Neural cell (in vitro differentiated cells): ENCODE measurements at regions not wholly inside any gene's neighbourhood (a gene's known extent, or its start where the extent isn't known, plus 50 kb on each side); places are given as distances from the start of the nearest gene placed in this dataset.

ENCODE experiments used
- CTCF ChIP-seq: fragments of 450-650 bp; IDR thresholded peaks from 2 replicates; pipeline ENCODE4 v1.5.1; 2014; ENCODE audit warnings: antibody characterized with exemption, mild to moderate bottlenecking, moderate library complexity; ENCODE audit not compliant: poor library complexity, severe bottlenecking
- EP300 ChIP-seq: fragments of 450-650 bp; conservative IDR thresholded peaks from 2 replicates; pipeline ENCODE4 v1.6.1; 2014; ENCODE audit warnings: antibody characterized with exemption, mild to moderate bottlenecking, moderate library complexity; ENCODE audit not compliant: poor library complexity, severe bottlenecking
- EZH2 ChIP-seq: fragments of 200-600, 300-800 bp; shearing (Covaris generic), sonication (generic); IDR thresholded peaks from 2 replicates; pipeline ENCODE4 v1.6.1; 2014; ENCODE audit warnings: antibody characterized with exemption, low read length, borderline replicate concordance, mild to moderate bottlenecking; ENCODE audit not compliant: insufficient read depth, poor library complexity, severe bottlenecking
- POLR2AphosphoS5 ChIP-seq: IDR thresholded peaks from 2 replicates; pipeline ENCODE4 v1.6.1; 2012
- TAF1 ChIP-seq: IDR thresholded peaks from 2 replicates; pipeline ENCODE4 v1.6.1; 2012; ENCODE audit warnings: low read depth

DNA sequence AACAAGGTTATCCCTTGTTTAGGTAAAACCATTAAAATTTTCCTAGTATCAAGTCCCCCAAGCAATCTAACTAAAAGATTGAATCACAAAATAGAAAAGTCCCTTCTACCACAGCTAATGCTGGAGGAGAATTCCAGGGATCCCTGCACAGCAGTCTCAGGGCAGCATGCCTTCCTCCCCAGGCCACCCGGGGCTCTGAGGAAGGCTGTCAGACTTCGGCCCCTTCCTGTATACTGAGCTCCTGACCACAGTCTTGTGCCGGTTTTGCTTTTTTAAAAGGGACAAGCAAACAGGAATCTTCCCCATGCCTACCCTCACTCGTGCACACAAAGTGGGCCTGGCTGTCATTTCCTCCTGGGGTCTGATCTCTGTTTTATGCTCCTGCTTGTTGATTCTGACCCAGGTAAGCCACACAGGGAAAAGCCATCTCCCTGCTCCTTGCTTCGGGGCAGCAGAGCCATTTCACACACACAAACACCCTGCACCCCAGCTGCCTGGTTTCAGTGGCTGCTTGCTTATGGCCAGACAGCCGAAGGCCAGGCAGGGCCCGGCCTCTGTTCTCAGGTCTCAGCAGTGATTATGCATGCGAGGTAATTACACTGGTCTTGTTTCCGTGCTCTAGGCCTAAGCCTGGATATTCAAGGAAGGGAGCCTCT, 211.9 kb downstream of the NXNL2 start:
- TF ChIP-seq CTCF: no peak
- no peak for TF ChIP-seq POLR2AphosphoS5
- TF ChIP-seq EZH2: no peak
- TF ChIP-seq TAF1: no peak
- no peak for TF ChIP-seq EP300
